ENCODE measurements at regions not wholly inside any gene's neighbourhood (a gene's known extent, or its start where the extent isn't known, plus 50 kb on each side); places are given as distances from the start of the nearest gene placed in this dataset.

DNA sequence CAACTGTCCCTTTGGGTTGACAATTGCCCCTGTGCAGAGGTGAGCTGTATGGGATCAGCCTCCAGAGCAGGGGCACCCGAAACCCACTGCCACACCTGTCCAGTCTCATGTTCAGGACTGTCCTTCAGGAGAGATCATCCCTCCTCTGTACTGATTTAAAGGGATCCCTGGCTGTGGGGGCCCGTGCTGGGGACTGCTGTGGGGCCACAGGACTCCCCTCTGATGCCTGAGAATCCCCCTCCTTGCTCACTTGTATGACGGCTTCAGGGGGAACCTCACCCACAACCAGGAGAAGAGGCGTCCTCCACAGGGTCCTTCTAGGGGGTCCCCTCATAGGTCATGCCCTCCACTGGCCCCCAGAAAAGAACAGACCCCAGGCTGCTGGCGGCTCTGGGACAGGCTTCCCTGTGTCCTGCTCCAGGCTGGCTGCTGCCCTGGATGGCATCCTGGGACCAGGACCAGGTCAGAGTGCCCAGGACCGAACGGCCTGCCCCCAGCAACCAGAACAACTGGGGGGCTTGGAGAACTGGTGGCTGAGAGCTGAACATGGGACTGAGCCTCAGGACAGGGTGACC is 77.5 kb upstream of the ACTRT2 start:
- no peak for DNase-seq (ENCODE audit: low read depth in 1 of 2, low spot score in 1 of 2)
- Histone ChIP-seq H3K27ac (no peak overlapping the region), H3K9me3 (ENCODE audit: low read depth) (no peaks in the 10 kb centered on the region), H3K4me1 (ENCODE audit: low read depth) (no peaks in the 10 kb centered on the region), H3K4me3 (no peak overlapping the region), H3K27me3 (no peaks in the 10 kb centered on the region), H3K36me3 (no peaks in the 10 kb centered on the region)
- TF ChIP-seq, protein P1, sequence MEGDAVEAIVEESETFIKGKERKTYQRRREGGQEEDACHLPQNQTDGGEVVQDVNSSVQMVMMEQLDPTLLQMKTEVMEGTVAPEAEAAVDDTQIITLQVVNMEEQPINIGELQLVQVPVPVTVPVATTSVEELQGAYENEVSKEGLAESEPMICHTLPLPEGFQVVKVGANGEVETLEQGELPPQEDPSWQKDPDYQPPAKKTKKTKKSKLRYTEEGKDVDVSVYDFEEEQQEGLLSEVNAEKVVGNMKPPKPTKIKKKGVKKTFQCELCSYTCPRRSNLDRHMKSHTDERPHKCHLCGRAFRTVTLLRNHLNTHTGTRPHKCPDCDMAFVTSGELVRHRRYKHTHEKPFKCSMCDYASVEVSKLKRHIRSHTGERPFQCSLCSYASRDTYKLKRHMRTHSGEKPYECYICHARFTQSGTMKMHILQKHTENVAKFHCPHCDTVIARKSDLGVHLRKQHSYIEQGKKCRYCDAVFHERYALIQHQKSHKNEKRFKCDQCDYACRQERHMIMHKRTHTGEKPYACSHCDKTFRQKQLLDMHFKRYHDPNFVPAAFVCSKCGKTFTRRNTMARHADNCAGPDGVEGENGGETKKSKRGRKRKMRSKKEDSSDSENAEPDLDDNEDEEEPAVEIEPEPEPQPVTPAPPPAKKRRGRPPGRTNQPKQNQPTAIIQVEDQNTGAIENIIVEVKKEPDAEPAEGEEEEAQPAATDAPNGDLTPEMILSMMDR (IDR thresholded peaks at IDR 0.05; ENCODE audit: low read depth, low read length) = no peak

DNA sequence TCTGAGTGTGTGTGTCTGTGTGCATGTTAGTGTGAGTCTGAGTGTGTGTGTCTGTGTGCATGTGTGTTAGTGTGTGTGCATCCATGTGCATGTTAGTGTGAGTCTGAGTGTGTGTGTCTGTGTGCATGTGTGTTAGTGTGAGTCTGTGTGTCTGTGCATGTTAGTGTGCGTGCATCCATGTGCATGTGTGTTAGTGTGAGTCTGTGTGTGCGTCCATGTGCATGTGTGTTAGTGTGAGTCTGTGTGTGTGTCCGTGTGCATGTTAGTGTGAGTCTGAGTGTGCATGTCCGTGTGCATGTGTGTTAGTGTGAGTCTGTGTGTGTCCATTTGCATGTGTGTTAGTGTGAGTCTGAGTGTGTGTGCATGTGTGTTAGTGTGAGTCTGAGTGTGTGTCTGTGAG is 76.6 kb upstream of the ACTRT2 start:
- Histone ChIP-seq H3K27ac (no peak overlapping the region), H3K4me1 (ENCODE audit: low read depth) (no peaks in the 10 kb centered on the region), H3K36me3 (no peaks in the 10 kb centered on the region), H3K9me3 (ENCODE audit: low read depth) (no peaks in the 10 kb centered on the region), H3K27me3 (no peaks in the 10 kb centered on the region), H3K4me3 (no peak overlapping the region)
- no peak for DNase-seq (ENCODE audit: low read depth in 1 of 2, low spot score in 1 of 2)
- TF ChIP-seq, protein P1 (IDR thresholded peaks at IDR 0.05; ENCODE audit: low read depth, low read length) = no peak

DNA sequence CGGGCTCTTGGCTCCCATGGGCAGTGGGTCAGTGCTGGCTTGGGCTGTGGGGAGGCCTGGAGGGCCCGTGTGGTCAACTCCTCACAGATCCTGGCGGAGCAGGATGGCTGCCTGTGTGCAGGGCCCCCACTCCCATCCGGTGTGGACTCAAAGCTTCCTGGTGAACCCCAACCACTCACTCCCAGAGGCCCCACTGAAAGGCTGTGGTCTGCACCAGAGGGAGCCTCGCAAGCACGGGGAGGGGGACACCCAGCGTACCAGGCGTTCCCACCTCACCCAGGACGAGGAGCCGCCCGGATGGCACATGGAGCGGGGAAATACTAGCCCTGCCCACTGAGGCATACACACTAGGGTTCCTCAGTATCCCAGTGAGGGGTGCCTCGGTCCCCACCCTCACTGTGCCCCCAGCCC is 75.4 kb upstream of the ACTRT2 start:
- no peaks in the 10 kb centered on the region for H3K4me1 ChIP-seq (ENCODE audit: low read depth)
- no peaks in the 10 kb centered on the region for H3K27me3 ChIP-seq
- no peak for DNase-seq (ENCODE audit: low read depth in 1 of 2, low spot score in 1 of 2)
- H3K9me3 ChIP-seq (ENCODE audit: low read depth) = no peaks in the 10 kb centered on the region
- H3K4me3 ChIP-seq = no peak overlapping the region
- no peaks in the 10 kb centered on the region for H3K36me3 ChIP-seq
- TF ChIP-seq, protein P1 (IDR thresholded peaks at IDR 0.05; ENCODE audit: low read depth, low read length) = no peak
- H3K27ac ChIP-seq = no peak overlapping the region

DNA sequence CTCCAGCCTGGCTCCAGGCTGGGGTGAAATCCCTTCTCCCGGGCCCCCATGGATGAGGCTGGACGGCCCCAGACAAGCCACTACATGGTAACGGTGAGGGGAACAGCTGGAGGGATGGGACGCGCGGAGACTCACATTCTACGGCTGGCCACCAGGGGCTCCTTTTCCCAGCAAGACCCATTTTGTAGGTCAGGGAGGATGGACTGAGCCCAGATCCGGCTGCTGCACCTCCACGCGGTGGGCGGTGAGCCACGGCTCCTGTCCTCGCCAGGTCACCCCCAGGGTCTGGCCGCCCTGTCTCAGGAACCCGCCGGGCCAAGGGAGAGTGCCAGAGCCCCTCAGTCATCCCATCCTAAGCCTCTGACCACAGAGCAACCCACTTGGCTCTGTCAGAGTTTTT is 75.0 kb upstream of the ACTRT2 start:
- Histone ChIP-seq H3K9me3 (ENCODE audit: low read depth) (no peaks in the 10 kb centered on the region), H3K36me3 (no peaks in the 10 kb centered on the region), H3K4me3 (no peak overlapping the region), H3K4me1 (ENCODE audit: low read depth) (no peaks in the 10 kb centered on the region), H3K27ac (no peak overlapping the region), H3K27me3 (no peaks in the 10 kb centered on the region)
- DNase-seq (ENCODE audit: low read depth in 1 of 2, low spot score in 1 of 2) = no peak
- TF ChIP-seq, protein P1 (IDR thresholded peaks at IDR 0.05; ENCODE audit: low read depth, low read length) = no peak

DNA sequence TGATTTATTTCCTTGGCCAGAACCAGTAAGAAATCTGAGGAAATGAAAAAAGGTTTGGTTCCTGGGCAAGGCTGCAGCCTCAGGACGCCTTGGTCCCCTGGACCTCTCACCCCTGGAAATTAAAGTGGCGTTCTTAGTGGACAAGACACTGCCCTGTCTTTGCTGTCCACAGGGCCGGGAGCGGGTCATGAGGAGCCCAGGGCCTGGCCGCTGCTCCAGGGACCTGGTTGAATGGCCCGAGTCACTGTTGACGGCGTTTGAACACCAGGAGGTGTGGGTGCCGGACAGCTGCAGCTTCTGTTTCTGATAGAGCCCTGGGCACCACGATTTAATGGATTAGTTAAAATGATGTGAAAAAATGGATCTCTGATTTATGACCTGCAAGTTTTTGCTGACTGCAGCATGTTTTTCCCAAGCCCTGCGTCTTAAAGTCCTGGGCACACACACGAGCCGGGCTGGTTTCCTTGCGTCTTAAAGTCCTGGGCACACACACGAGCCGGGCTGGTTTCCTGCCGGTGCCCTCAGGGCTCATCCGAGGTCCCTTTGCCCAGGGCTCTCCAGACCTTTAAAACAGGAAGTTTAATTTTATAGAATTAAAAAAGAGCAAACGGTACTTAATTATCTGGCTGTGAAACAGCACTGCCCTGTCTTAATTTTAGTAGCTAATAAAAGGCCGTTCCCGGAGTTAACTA is 74.1 kb upstream of the ACTRT2 start:
- Histone ChIP-seq H3K9me3 (ENCODE audit: low read depth) (no peaks in the 10 kb centered on the region), H3K4me1 (ENCODE audit: low read depth) (no peaks in the 10 kb centered on the region), H3K27me3 (no peaks in the 10 kb centered on the region), H3K36me3 (no peaks in the 10 kb centered on the region), H3K4me3 (no peak overlapping the region), H3K27ac (no peak overlapping the region)
- TF ChIP-seq, protein P1 (IDR thresholded peaks at IDR 0.05; ENCODE audit: low read depth, low read length) = no peak
- DNase-seq (ENCODE audit: low read depth in 1 of 2, low spot score in 1 of 2) = no peak
